Stimulated activated CD4-positive, alpha-beta T cell treated with anti-CD3 and anti-CD28 coated beads, Interleukin-12 subunit alpha, Interleukin-12 subunit beta, amount 100 ng/mL, for 24 hours (primary cell): ENCODE measurements at regions not wholly inside any gene's neighbourhood (a gene's known extent, or its start where the extent isn't known, plus 50 kb on each side); places are given as distances from the start of the nearest gene placed in this dataset.

ENCODE experiments used
- DNase-seq, 2 experiments: peaks; one replicate each; pipeline ENCODE4 v3.0.0-alpha.2; 2020; ENCODE audit warnings: low read depth in 2 of 2

DNA sequence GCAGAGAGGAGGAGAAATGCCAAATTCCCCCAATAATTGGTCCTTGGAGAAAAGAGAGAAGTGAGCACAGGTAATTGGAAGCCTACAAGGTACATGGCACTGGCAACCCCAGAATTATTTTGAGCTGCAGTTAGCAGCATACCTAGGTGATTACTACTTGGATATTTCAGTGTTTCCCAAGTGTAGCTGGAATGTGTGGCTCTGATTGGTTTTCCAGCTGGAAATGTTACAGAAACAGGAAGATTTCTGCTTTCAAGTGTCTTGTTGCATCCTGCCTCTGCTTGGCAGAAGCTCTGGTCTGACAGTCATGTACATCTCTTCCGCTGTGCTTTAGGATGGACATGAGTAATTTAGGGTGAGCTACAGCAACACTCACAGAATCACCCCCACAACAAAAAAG is 262.1 kb downstream of the ENC1 start:
- DNase-seq = no peak

GRCh38 chr5:74376187-74376586 is 264.3 kb downstream of the ENC1 start:
- DNase-seq = no peak

GRCh38 chr5:74375271-74375670 is 265.3 kb downstream of the ENC1 start:
- no peak for DNase-seq

- no peak for DNase-seq
These were observed 265.9 kb downstream of the ENC1 start for GRCh38 chr5:74374656-74375055.

DNA sequence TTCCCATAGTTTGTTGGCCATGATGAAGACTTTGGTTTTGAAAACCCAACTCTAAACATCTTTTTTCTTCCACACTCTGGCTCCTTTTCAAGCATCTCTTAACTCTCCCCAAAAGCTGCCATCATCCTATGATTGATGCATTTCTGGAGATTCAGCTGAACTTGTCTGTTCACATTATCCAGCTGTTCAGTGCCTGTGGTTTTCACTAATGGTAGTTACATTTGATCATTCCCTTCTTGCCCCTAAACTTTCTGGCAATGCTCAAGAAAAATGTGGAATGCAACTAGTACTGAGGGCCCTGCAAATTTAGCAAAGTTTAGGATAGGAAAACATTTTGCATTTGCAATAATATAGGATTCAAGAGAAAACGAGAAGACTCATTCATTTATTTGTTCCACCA is 267.5 kb downstream of the ENC1 start:
- no peak for DNase-seq

GRCh38 chr5:74372502-74373064 is 267.9 kb downstream of the ENC1 start:
- DNase-seq = no peak

DNA sequence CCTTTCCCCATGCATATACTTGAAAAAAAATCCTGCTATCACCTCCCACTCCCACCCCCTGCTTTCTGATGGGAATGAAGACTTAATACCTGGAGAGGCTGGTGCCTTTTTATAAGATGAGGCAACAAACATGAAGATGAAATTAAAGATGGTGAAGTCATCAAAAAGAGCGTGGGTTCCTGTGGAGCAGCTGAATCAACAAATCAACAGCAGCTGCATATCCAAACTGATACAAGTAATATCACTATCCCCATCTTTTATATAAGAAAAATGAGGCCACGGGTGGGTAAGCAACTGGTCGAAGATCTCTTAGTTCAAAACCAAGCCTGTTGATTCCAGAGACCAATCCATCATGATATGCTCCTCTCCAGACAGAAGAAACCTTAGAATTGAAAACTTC is 268.5 kb downstream of the ENC1 start:
- no peak for DNase-seq

- DNase-seq = no peak
These were observed 268.9 kb downstream of the ENC1 start for GRCh38 chr5:74371621-74372020.

DNA sequence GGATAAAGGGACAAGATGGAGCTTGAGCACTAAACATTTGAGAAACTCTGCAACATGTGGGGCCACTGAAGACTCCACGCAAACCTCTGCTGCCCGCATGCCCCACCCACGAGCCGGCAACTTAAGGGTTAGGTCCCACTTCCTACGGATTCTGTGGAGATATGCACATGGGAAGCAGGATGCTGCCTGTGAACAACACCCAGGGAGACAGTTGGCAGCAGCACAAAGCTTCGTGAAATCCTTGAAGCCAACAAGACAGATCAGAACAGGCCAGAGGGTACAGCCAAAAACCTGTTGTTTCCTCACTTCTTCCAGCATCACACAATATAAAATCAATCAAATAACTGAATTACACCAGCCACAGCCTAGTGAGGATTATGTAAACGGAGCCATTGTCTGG is 270.4 kb downstream of the ENC1 start:
- no peak for DNase-seq

- DNase-seq = no peak
These were observed 271.4 kb downstream of the ENC1 start for GRCh38 chr5:74369173-74369572.

GRCh38 chr5:74367934-74368333 is 272.6 kb downstream of the ENC1 start:
- DNase-seq = no peak

- no peak for DNase-seq
These were observed 273.2 kb downstream of the ENC1 start for GRCh38 chr5:74367241-74367733.

- DNase-seq = no peak
These were observed 274.8 kb downstream of the ENC1 start for GRCh38 chr5:74365723-74366122.

- DNase-seq = no peak
These were observed 276.0 kb downstream of the ENC1 start for GRCh38 chr5:74364507-74364906.

DNA sequence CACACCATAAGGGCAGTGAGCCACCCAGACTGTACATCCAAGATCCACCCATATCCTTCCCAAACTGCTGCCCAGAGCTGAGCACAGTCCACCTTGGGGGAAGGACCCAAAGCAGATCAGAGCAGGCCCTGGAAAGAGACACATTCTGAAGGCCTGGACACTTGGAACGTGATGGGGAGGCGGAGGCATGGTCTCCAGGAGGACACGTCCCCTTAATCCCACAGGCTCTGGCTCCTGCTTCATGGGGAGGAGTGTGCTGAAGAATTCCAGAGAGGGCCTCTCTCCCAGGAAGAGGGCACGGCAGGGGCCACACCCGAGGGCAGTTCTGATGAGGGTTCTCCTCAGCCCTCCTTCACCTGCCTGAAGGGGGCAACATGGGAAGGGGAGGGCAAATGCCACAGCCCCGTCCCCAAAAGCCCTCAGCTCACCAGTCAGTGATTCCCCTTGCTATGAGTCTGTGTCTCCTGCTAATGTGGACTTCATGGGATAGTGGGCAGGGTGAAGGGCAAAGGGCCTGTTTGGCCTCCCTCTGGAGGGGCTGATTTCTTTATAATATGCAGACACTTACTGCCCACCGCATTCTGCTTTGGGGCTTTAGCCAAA is 276.8 kb downstream of the ENC1 start:
- DNase-seq = no peak

DNA sequence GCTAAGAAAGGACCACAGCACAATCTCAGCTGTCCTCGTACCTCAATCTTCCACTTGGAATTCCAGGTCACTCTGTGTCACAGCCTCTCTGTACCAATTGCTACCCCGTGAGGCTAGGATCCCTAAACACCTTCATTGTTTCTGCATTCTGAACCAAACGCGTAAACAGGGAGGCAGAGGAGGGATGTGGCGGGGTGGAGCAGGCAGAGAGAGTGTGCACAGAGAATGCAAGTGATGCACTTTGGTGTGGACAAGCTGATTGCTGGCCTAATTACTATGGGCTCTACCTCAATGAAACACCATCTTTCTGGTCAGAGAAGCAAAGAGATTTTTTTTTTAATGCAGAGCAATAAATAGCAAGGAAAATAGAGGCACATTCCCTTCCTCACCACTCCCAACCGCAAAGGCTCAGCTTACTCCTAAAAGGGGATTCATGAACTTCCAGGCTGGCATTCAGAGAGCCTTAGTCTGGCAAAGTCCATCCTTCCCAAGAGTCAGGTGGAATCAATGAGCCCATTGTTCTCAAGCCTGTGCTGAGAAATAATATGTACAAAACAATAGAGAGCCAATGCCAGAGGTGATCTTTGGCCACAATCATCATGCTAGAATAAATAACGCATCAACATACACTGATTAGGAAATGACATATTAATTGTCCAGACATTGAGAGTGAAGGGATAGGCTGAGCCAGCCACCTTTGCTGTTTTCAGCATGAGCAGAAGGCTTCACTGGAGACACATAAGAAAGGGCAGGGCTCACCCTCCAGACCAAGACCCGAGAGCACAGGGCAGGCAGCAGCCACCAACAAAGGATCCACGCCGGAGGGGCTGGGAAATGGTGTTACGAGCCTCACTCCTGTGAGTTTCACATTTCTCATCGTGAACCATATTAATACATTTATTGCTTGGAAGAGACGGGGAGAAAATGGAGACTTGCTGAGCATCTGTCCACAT is 278.8 kb downstream of the ENC1 start:
- DNase-seq = no peak

- DNase-seq = no peak
These were observed 279.9 kb downstream of the ENC1 start for GRCh38 chr5:74360535-74361210.

- DNase-seq = no peak
These were observed 282.7 kb downstream of the ENC1 start for GRCh38 chr5:74357827-74358226.

- no peak for DNase-seq
These were observed 284.4 kb downstream of the ENC1 start for GRCh38 chr5:74356009-74356695.

GRCh38 chr5:74355041-74355824 is 285.3 kb downstream of the ENC1 start:
- DNase-seq = no peak

DNA sequence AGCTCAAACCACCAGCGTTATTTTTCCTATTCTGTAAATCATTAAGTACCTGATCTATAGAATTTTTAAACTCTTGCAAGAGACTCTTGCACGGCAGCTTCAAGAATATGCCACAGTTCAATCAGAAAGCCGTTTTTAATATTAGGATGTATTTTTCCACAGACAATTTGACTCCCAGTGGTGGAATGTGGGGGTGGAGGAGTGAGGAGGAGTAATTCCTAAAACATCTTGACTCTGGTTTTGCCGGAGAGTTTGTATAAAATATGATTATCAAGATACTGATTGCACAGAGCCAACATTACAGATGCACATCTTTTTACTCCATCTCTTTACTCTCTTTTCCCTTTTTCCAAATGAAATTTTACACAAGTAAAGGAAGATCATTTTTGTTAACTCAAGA is 288.3 kb downstream of the ENC1 start:
- DNase-seq = no peak
